Fibroblast of villous mesenchyme (primary cell): ENCODE measurements at regions not wholly inside any gene's neighbourhood (a gene's known extent, or its start where the extent isn't known, plus 50 kb on each side); places are given as distances from the start of the nearest gene placed in this dataset.

ENCODE experiments used
- DNase-seq: peaks from one replicate; pipeline ENCODE4 v3.0.0-alpha.2; 2010; ENCODE audit warnings: low read depth
- H3K4me3 ChIP-seq: 2 replicates; pipeline ENCODE4 v1.5.1; 2011; ENCODE audit warnings: low read depth, mild to moderate bottlenecking, low read length
- CTCF ChIP-seq: IDR thresholded peaks from 2 replicates; pipeline ENCODE4 v1.5.1; 2012; ENCODE audit warnings: low read depth, mild to moderate bottlenecking, low read length; ENCODE audit not compliant: insufficient read depth

- no peak for DNase-seq
- H3K4me3 ChIP-seq, result no peak overlapping the region
- no peak for TF ChIP-seq CTCF
These were observed 207.3 kb downstream of the TEX29 start for GRCh38 chr13:111527614-111528229.

DNA sequence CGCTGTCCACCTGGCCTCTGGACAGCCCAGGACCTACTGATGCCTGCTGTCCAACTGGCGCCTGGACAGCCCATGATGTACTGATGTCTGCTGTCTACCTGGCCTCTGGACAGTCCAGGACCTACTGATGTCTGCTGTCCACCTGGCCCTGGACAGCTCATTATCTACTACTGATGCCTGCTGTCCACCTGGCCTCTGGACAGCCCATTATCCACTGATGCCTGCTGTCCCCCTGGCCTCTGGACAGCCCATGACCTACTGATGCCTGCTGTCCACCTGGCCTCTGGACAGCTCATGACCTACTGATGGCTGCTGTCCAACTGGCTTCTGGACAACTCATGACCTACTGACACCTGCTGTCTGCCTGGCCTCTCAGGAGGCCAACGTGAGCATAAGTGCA is 208.1 kb downstream of the TEX29 start:
- no peak for TF ChIP-seq CTCF
- no peak for DNase-seq
- no peak overlapping the region for H3K4me3 ChIP-seq

- TF ChIP-seq CTCF, result no peak
- DNase-seq, result no peak
- H3K4me3 ChIP-seq, result no peak overlapping the region
These were observed 209.9 kb downstream of the TEX29 start for GRCh38 chr13:111530137-111530870.

DNA sequence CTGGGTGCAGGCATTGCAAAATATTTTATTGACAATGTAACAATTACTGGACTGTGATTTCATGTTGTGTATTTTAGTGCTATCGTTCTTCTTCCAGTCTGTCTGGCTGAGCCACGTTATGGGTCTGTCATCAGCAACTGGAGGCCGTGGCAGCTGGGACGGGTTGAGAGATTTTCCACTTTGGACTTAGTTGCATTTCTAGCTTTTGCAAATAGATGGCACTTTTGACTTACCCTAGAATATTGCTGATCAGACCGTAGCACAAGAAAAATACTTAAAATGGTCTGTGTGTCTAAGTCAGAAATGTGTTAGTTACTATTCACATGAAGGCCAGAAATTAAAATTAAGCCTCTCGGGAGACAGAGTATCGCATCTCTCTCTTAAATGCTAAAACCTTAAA is 211.1 kb downstream of the TEX29 start:
- H3K4me3 ChIP-seq, result no peak overlapping the region
- DNase-seq, result no peak

GRCh38 chr13:111532111-111532510 is 211.7 kb downstream of the TEX29 start:
- H3K4me3 ChIP-seq, result no peak overlapping the region
- DNase-seq, result no peak
- no peak for TF ChIP-seq CTCF

More for the DNA sequence above, 211.1 kb downstream of the TEX29 start:
- no peak for TF ChIP-seq CTCF

DNA sequence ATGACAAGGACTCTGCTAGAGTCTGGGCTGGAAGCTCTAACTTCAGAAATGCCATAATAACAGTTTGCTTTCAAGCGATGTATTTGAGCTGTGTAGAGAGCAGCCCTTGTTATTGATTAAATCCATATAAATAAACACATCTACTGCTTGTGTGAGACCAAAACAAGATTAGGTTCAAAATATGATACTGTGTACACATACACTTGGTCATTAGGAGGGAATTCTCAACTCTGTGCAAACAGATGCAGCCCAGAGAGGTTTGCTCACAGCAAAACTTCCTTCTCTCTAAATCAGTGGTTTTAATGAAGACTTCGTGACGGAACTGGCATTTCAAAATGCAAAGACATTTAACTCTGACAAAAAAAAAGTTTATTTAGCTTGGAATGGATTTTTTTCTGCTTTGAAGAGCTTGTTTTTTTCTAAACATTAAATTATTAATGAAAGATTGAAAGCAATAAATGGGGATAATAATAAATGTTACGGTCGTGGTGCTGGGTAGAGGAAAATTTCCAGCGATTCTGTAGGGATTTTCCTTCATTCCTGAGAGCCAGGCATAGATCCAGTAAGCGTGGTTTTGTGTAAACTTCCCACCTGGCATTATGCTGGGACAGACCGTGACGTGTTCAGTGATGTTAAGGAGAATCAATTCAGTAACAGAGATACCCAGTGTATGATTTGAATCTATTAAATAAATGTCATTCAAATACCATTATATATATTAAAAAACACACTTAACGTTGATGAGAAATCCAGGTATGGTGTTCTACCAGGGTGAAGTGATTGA is 213.7 kb downstream of the TEX29 start:
- TF ChIP-seq CTCF, result no peak
- no peak for DNase-seq
- no peak overlapping the region for H3K4me3 ChIP-seq
